ENCODE measurements at regions not wholly inside any gene's neighbourhood (a gene's known extent, or its start where the extent isn't known, plus 50 kb on each side); places are given as distances from the start of the nearest gene placed in this dataset.

- FAIRE-seq (no peak), DNase-seq (ENCODE audit: low read depth in 1 of 2, low spot score in 2 of 2) (no peak)
- H2BK20ac ChIP-seq (ENCODE audit: low read length), result no peak overlapping the region
- no peak overlapping the region for H3K9ac ChIP-seq (replicated peaks in 1 of 4; ENCODE audit: extremely low read depth in 1 of 4, low read depth in 3 of 4, low read length in 3 of 4)
- H2BK15ac ChIP-seq (ENCODE audit: low read length), result no peak overlapping the region
- H3K4ac ChIP-seq (replicated peaks; ENCODE audit: insufficient read length, low read depth, low read length), result no peak overlapping the region
- H4K91ac ChIP-seq (replicated peaks; ENCODE audit: insufficient read length, low read length), result no peak overlapping the region
- no peak overlapping the region for H2BK5ac ChIP-seq (ENCODE audit: low read depth, low read length)
- H2AK5ac ChIP-seq (ENCODE audit: low read depth, low read length), result no peak overlapping the region
- H3K18ac ChIP-seq (ENCODE audit: extremely low read depth, low read length), result no peak overlapping the region; the same call in 1 of the 2 replicates
- TF ChIP-seq TAF7 (optimal IDR thresholded peaks at IDR 0.05; ENCODE audit: borderline replicate concordance, low read depth, low read length), result no peak
- no peak for TF ChIP-seq HDAC2 (IDR thresholded peaks at IDR 0.05; ENCODE audit: borderline replicate concordance in 1 of 2, low read depth in 2 of 2, low read length in 2 of 2)
- TF ChIP-seq ASH2L (IDR thresholded peaks at IDR 0.05; ENCODE audit: low read length), result no peak
- TF ChIP-seq BACH1 (IDR thresholded peaks at IDR 0.05; ENCODE audit: low read length), result no peak
- TF ChIP-seq RXRA (IDR thresholded peaks at IDR 0.05; ENCODE audit: insufficient read depth, low read depth, low read length), result no peak
- TF ChIP-seq HDAC6 (IDR thresholded peaks at IDR 0.05; ENCODE audit: low read depth, low read length), result no peak
- no peak overlapping the region for H3K14ac ChIP-seq (ENCODE audit: insufficient read length)
- H3K27me3 ChIP-seq (replicated peaks in 1 of 4; ENCODE audit: control insufficient read depth in 3 of 4, extremely low read depth in 1 of 4, insufficient read depth in 3 of 4, low read length in 3 of 4), result no peaks in the 10 kb centered on the region; a peak in 1 of 7 replicates
- no peak overlapping the region for H3K4me2 ChIP-seq (ENCODE audit: insufficient read depth in 1 of 2, low read depth in 2 of 2, low read length in 2 of 2)
- ChIA-PET POLR2A (ENCODE audit: partially characterized antibody) (no interaction called here), CTCF (ENCODE audit: partially characterized antibody) (no interaction called here)
- H4K5ac ChIP-seq (ENCODE audit: insufficient read length, low read depth, low read length), result no peak overlapping the region
- H3K4me1 ChIP-seq (replicated peaks in 1 of 4; ENCODE audit: control insufficient read depth in 3 of 4, insufficient read depth in 4 of 4, low read length in 3 of 4), result peaks cover 0 to 4% (median 0%) of the 10 kb centered on the region in 4 experiments; a peak in 1 of 7 replicates
- H3K56ac ChIP-seq (replicated peaks; ENCODE audit: insufficient read length, low read depth, low read length), result no peak overlapping the region
- H3K27ac ChIP-seq (ENCODE audit: low read depth, low read length), result no peak overlapping the region
- no peaks in the 10 kb centered on the region for H3K36me3 ChIP-seq (ENCODE audit: control insufficient read depth in 2 of 4, insufficient read depth in 4 of 4, low read length in 3 of 4)
- no peaks in the 10 kb centered on the region for H3K79me1 ChIP-seq (ENCODE audit: low read depth, low read length)
- no peaks in the 10 kb centered on the region for H3K79me2 ChIP-seq (ENCODE audit: control insufficient read depth in 1 of 2, insufficient read depth in 2 of 2, low read length in 2 of 2)
- WGBS, 2 experiments (ENCODE audit: extremely low coverage in 1 of 2, insufficient coverage in 1 of 2, insufficient read length in 1 of 2, insufficient replicate concordance in 2 of 2, low coverage in 1 of 2, low lambda C conversion rate in 2 of 2, missing lambda C conversion rate in 1 of 2), result 87% methylated on average over 6 of the region's 6 CpGs; no CpG with 5 or more reads in 1 of the 2 experiments
- no peaks in the 10 kb centered on the region for H3K9me3 ChIP-seq (ENCODE audit: insufficient read depth in 2 of 2, low read depth in 1 of 2, low read length in 1 of 2)
- H3K23ac ChIP-seq (ENCODE audit: insufficient read length), result no peak overlapping the region
- H2BK120ac ChIP-seq (replicated peaks; ENCODE audit: low read depth, low read length), result no peak overlapping the region
- H4K8ac ChIP-seq (ENCODE audit: extremely low read depth, insufficient read depth, low read length), result no peak overlapping the region
- no peaks in the 10 kb centered on the region for H4K20me1 ChIP-seq (replicated peaks in 1 of 2; ENCODE audit: control insufficient read depth in 1 of 2, insufficient read depth in 2 of 2, low read length in 2 of 2)
- H2AFZ ChIP-seq (ENCODE audit: low read length), result no peak overlapping the region
- H2BK12ac ChIP-seq (ENCODE audit: low read depth, low read length), result no peak overlapping the region
- no peaks in the 10 kb centered on the region for H3K23me2 ChIP-seq (ENCODE audit: low read depth, low read length)
- H3K4me3 ChIP-seq (ENCODE audit: extremely low read depth in 1 of 4, insufficient read depth in 2 of 4, low read depth in 3 of 4, low read length in 4 of 4), result no peak overlapping the region
Measured at GRCh38 chr9:91100878-91101450, 260.8 kb downstream of the AUH start.
